H1 (cell line): ENCODE measurements at regions not wholly inside any gene's neighbourhood (a gene's known extent, or its start where the extent isn't known, plus 50 kb on each side); places are given as distances from the start of the nearest gene placed in this dataset.

Experiments
- CEBPB ChIP-seq: IDR thresholded peaks from 2 replicates; pipeline ENCODE4 v1.6.1; 2012; ENCODE audit warnings: low read depth, low read length
- CHD1 ChIP-seq: IDR thresholded peaks from 2 replicates; pipeline ENCODE4 v1.6.1; 2012; ENCODE audit warnings: low read depth, low read length, improper control_type of control experiment
- CREB1 ChIP-seq: IDR thresholded peaks from 2 replicates; pipeline ENCODE4 v1.6.1; 2012; ENCODE audit warnings: inconsistent platforms
- EZH2 ChIP-seq: fragments of 200-600 bp; sonication (generic); IDR thresholded peaks from 2 replicates; pipeline ENCODE4 v1.7.1; 2012; ENCODE audit warnings: low read depth, mild to moderate bottlenecking, moderate library complexity, low read length, inconsistent platforms; ENCODE audit not compliant: severe bottlenecking
- GABPA ChIP-seq: IDR thresholded peaks from 2 replicates; pipeline ENCODE4 v1.6.1; 2011; ENCODE audit warnings: mild to moderate bottlenecking, low read length, moderate library complexity, borderline replicate concordance; ENCODE audit not compliant: insufficient read depth
- HDAC2 ChIP-seq, 2 experiments: fragments of 300-600 bp in 1 of 2; sonication (generic) in 1 of 2; IDR thresholded peaks; 2 replicates each; pipeline ENCODE4 v1.6.1; 2011 to 2012; ENCODE audit warnings: low read depth in 2 of 2, low read length in 2 of 2, mild to moderate bottlenecking in 2 of 2, moderate library complexity in 2 of 2, borderline replicate concordance in 1 of 2, inconsistent platforms in 1 of 2
- POLR2A ChIP-seq, 2 experiments: IDR thresholded peaks; 1 replicate in 1 of 2; 2 replicates in 1 of 2; pipeline ENCODE4 v1.6.1; 2011; ENCODE audit warnings: low read depth in 2 of 2, low read length in 2 of 2, mild to moderate bottlenecking in 2 of 2; ENCODE audit errors: control extremely low read depth in 1 of 2
- RFX5 ChIP-seq: IDR thresholded peaks from 2 replicates; pipeline ENCODE4 v1.6.1; 2011; ENCODE audit warnings: low read depth, low read length, improper control_type of control experiment, borderline replicate concordance
- TCF12 ChIP-seq: IDR thresholded peaks from 2 replicates; pipeline ENCODE4 v1.6.1; 2011; ENCODE audit warnings: low read depth, mild to moderate bottlenecking, low read length
- YY1 ChIP-seq: IDR thresholded peaks from 2 replicates; pipeline ENCODE4 v1.6.1; 2011; ENCODE audit warnings: low read depth, mild to moderate bottlenecking, low read length
- ZNF274 ChIP-seq: IDR thresholded peaks from 2 replicates; pipeline ENCODE4 v1.7.0; 2012; ENCODE audit warnings: low read length, borderline replicate concordance; ENCODE audit errors: extremely low read depth
- TF ChIP-seq, protein P1 (sequence below): IDR thresholded peaks from 2 replicates; pipeline ENCODE4 v1.6.1; 2012; ENCODE audit warnings: low read length, inconsistent platforms
- TF ChIP-seq, protein P2 (sequence below): IDR thresholded peaks from 2 replicates; pipeline ENCODE4 v1.6.1; 2012; ENCODE audit warnings: inconsistent platforms

DNA sequence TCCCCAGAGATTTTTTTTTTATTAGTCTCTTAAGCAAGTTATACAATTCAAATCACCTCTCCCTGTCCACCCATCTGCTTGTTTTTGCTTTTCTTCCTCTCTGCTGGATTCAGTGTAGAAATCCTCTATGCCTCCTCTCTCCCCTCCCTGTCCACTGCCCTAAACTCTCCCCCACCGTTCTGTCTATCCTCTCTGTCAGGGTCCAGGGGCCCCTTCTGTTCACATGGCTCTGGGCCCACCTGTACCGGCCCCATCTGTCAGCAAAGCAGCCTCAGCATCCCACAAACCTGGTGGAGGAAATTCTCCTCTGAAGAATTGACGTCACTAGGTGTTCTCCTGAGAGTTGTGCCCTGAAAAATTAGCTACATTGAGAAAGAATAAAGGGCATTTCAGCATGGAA lies 137.6 kb upstream of the CMC1 start (continued):
- TF ChIP-seq HDAC2 (IDR thresholded peaks at IDR 0.05; ENCODE audit: borderline replicate concordance in 1 of 2, low read depth in 2 of 2, low read length in 2 of 2) (no peak), CHD1 (no peak), EZH2 (no peak), RFX5 (no peak), GABPA (no peak), CEBPB (no peak), CREB1 (no peak), TCF12 (no peak), POLR2A (IDR thresholded peaks at IDR 0.05; ENCODE audit: control extremely low read depth in 1 of 2, low read depth in 2 of 2, low read length in 2 of 2) (no peak), ZNF274 (no peak), YY1 (no peak)
- TF ChIP-seq, protein P1, sequence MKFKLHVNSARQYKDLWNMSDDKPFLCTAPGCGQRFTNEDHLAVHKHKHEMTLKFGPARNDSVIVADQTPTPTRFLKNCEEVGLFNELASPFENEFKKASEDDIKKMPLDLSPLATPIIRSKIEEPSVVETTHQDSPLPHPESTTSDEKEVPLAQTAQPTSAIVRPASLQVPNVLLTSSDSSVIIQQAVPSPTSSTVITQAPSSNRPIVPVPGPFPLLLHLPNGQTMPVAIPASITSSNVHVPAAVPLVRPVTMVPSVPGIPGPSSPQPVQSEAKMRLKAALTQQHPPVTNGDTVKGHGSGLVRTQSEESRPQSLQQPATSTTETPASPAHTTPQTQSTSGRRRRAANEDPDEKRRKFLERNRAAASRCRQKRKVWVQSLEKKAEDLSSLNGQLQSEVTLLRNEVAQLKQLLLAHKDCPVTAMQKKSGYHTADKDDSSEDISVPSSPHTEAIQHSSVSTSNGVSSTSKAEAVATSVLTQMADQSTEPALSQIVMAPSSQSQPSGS = no peak
- TF ChIP-seq, protein P2, sequence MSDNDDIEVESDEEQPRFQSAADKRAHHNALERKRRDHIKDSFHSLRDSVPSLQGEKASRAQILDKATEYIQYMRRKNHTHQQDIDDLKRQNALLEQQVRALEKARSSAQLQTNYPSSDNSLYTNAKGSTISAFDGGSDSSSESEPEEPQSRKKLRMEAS = no peak
